NCI-H774 (cell line): ENCODE measurements at regions not wholly inside any gene's neighbourhood (a gene's known extent, or its start where the extent isn't known, plus 50 kb on each side); places are given as distances from the start of the nearest gene placed in this dataset.
"Not testable (repeated sequence)": the region's sequence is repeated elsewhere in the genome, so short reads cannot be mapped to it uniquely, and the experiment has no call there.

Experiments used
- DNase-seq: peaks from one replicate; lab custom pipeline; 2025; lab: John Stamatoyannopoulos, UW

GRCh38 chr13:57784633-57785032 is 153.1 kb downstream of the PCDH17 start:
- DNase-seq: no peak

DNA sequence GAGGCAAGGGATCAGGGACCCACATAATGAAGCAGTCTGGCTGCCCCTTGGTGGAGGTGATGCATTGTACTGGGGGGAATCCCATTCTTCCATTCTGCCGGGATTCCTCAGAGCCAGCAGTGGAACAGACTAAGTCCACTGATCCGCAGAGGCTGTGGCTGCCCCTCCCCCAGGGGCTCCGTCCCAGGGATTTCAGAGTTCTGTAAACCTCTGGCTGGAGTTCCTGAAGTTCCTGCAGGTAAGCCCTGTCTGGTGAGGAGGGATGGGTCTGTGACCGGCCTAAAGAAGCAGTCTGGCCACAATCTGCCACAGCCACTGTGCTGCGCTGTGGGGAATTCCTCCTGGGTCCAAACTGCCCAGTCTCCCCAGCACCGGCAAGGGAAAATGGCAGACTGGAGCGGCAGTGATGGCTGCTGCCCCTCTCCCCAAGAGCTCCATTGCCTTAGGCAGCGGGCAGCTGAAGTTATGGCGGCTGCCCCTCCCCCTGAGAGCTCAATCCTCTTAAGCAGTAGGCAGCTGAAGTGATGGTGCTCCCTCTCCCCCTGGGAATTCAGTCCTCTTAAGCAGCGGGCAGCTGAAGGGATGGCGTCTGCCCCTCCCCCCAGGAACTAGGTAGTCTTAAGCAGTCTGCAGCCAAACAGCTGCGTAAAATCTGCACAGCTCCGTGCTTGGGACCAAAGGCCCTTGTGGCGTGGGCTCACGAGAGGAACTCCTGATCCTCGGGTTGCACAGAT is 155.7 kb downstream of the PCDH17 start:
- DNase-seq: no peak

GRCh38 chr13:57799624-57800023 is 168.1 kb downstream of the PCDH17 start:
- DNase-seq: no peak

- no peak for DNase-seq
Measured at GRCh38 chr13:57813651-57814050, 182.1 kb downstream of the PCDH17 start.

GRCh38 chr13:57815600-57815999 is 184.1 kb downstream of the PCDH17 start:
- DNase-seq: no peak

- no peak for DNase-seq
Measured at GRCh38 chr13:57820924-57821323, 189.4 kb downstream of the PCDH17 start.

DNA sequence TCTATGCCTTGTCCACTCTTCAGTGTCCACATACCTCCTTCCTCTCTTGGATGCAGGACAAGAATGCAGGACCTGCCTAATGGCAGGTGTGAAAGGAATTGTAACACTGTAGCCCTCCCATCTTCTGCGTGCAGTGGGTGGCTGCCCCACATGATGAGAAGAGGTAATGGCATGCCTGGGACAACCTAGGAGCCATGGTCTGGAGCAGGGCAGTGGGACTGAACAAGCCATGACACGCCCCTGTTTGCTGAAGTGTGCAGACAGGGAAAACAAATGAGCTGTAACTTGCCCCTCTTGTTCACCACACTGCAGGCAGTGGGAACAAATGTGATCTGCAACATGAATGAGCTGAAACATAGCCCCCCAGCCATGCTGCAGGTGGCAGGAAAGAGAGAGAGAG is 192.2 kb downstream of the PCDH17 start:
- DNase-seq: no peak

DNA sequence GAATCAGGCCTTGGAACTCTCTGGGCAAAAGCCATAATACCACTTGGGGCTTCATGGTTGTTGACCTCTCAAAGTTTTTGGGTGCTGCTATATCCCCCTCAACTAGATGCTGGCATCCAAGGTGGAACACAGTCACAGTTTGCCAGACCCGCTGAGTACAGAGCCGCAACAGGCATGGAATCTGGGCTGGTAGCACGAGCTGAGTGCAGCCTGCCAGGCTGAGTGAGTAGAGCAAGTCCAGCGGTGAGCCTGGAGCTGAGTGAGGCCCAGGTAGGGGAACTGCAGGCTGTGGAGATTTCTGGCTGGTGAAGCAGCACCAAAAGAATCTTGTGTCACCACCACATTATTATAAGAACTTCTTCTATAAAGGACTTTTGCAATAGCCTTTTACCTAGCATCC is 192.6 kb downstream of the PCDH17 start:
- DNase-seq: no peak

DNA sequence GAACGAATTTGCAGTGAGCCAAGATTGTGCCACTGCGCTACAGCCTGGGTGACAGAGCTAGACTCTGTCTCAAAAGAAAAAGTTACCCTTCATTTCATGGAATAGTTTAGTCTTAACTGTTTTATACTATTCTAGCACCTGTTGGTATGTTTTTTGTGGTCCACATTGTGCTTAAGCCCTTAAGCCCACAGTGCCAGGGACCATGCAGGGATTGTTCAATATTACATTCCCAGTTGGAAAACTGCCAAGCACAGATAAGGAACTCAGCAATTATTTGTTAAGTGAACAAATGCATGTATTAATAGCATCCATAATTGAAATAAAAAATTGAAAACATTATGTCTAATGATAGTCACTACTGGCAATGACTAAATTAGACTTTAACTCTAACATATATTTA is 193.5 kb downstream of the PCDH17 start:
- no peak for DNase-seq

- no peak for DNase-seq
Measured at GRCh38 chr13:57829496-57829895, 198.0 kb downstream of the PCDH17 start.

DNA sequence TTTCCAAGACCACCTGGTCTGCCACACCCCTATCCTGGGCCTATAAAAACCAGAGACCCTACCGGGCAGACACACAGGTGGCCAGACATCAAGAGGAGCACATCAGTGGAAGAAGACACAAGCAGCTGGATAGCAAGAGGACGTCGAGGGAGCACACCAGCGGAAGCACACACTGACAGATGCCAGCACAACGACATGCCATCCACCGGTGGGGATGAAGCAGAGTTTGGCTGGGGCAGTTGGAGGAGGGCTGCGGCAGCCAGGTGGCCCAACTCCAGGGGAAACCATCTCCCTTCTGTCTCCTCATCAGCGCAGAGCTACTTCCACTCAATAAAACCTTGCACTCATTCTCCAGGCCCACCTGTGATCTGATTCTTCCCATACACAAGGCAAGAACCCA is 200.6 kb downstream of the PCDH17 start:
- no peak for DNase-seq

GRCh38 chr13:57837801-57838200 is 206.3 kb downstream of the PCDH17 start:
- no peak for DNase-seq

- no peak for DNase-seq
Measured at GRCh38 chr13:57843521-57843920, 212.0 kb downstream of the PCDH17 start.

DNA sequence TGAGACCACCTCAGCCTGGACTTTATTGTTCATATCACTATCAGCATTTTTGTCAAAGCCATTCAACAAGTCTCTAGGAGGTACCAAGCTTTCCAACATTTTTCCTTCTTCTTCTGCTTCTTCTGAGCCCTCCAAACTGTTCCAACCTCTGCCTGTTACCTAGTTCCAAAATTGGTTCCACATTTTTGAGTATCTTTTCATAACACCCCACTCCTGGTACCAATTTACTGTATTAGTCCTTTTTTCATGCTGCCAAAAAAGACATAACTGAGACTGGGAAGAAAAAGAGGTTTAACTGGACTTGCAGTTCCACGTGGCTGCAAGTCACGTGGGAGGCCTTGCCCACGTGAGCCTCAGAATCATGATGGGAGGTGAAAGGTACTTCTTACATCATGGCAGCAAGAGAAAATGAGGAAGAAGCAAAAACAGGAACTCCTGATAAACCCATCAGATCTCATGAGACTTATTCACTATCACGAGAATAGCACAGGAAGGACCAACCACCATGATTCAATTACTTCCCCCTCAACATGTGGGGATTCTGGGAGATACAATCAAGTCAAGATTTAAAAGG is 215.1 kb downstream of the PCDH17 start:
- DNase-seq: no peak

- no peak for DNase-seq
Measured at GRCh38 chr13:57857945-57858344, 226.4 kb downstream of the PCDH17 start.

DNA sequence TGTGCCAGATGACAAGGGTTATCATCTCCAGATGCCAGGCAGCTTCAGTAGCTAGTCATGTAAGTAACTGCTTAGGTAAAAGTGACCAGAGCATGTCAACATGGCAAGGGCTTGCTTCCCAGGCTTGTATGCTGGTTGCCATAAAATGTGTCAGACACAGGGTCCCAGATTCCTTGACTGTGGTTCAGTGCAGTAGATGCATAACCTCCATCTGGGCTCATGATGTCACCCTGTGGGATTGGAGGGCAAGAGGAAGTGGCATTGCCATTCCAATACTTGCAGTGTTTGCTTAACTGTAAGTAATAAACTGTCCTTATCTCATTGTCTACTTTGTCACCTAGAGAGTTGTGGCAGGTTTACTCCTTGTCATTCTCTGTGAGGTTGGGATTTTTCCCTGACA is 226.8 kb downstream of the PCDH17 start:
- no peak for DNase-seq

DNA sequence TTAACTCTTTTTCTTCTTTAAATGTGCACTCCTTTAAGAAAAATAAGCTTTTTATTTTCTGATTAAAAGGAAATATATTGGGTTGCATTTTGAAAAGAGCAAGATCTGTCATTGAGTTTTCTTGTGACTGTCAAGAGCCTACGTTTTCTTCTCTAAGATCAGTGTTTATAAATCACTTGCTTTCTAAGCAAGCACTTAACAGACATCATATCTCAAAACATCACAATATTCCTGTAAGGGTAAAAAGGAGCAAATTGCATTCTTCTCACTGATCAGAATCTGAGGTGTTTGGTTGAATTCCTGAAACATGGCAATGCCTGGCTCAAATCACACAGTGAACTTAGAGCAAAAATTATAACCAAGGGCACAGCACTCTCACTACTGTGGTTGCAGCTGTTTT is 231.3 kb downstream of the PCDH17 start:
- DNase-seq: no peak

GRCh38 chr13:57865600-57866294 is 234.2 kb downstream of the PCDH17 start:
- no peak for DNase-seq

DNA sequence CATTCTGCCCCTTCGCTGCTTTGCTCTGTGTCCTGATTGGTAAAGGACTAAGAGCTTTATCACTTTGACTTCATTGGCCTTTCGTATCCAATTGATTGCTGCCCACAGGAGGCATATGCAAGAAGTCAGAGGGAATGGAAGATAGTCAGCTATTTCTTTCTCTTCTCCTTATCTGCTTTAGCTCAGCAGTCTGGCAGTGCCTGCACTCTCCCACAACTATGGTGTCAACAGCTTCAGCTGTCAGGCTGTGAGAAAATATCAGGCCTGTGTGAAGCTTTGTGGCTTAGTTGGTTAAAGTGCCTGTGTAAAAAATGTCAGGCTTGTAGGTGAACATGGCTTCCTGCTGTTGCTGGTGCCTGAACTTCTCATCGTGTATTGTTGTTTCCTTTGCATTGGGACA is 243.0 kb downstream of the PCDH17 start:
- DNase-seq: no peak

DNA sequence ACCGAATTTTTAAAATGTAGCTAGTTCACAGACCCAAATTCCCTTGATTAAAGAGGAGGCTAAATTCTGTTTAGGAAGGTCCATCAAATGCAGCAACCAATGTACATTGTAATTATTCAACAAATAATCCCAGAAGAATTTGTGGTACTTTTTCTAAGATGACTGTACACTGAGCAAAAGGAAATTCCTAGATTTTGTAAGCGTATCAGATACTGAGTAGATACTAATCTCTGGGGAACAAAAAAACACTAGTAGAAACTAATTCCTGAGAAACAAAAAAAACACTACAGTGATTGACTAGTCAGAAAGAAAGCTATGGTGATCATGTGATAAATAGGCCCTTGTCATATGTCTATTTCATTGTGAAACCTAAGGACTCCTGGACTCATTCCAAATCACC is 246.1 kb downstream of the PCDH17 start:
- DNase-seq: no peak

DNA sequence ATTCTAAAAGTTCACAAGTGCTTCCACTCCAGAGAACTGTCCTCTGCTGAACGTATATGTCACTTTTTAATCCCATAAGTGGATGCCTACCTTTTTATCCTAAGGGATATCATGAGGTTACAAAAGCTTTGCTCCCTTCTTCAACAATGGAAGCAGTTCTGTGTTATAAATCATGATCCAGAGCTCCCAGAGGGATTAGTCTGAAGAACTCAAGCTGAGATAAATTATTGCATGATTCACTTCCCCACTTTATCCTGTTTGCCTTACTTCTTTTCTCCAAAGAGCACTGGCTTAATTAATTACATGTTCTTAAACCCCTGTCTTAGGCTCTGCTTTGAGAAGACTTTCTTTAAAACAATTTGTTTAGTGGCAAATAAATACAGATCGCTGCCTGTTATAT is 246.7 kb downstream of the PCDH17 start:
- no peak for DNase-seq

GRCh38 chr13:57897225-57897624 is 265.7 kb downstream of the PCDH17 start:
- no peak for DNase-seq

DNA sequence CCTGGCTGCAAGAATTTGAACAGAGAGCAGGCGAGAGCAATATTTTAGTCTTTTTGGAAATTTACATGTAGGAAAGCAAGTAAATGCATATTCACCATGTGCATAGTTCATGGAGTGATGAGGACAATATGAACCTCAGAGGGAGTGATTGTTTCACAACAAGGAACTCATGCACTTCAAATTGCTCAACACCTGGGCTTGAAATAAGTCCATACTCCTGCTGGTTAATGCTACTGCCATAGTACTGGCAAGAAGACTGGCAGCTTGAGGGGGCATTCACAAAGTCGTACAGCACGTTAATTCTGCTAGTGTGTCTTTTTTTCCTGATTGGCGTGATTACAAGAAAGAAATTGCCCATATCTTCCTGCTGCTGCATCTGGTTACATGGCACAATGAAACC is 267.6 kb downstream of the PCDH17 start:
- no peak for DNase-seq

- DNase-seq: not testable (repeated sequence)
Measured at GRCh38 chr13:57909833-57910232, 278.3 kb downstream of the PCDH17 start.
